Prostate gland (tissue), 2 donors: ENCODE measurements at regions not wholly inside any gene's neighbourhood (a gene's known extent, or its start where the extent isn't known, plus 50 kb on each side); places are given as distances from the start of the nearest gene placed in this dataset.

Experiments used
- POLR2A ChIP-seq: fragments of 450-650 bp; IDR thresholded peaks from one replicate; pipeline ENCODE4 v1.6.1; 2016; ENCODE audit warnings: antibody characterized with exemption, mild to moderate bottlenecking
- POLR2AphosphoS5 ChIP-seq: sonication (generic); formaldehyde crosslinking; IDR thresholded peaks from one replicate; pipeline ENCODE4 v1.6.1; 2017; ENCODE audit warnings: antibody characterized with exemption
- TF ChIP-seq, protein P1 (sequence below), 4 experiments: fragments of 200-600 bp in 2 of 4; fragments of 450-650 bp in 2 of 4; sonication (generic) in 2 of 4; IDR thresholded peaks; 1 replicate in 3 of 4; 2 replicates in 1 of 4; pipeline ENCODE4 v1.5.1; 2016 to 2019; ENCODE audit warnings: antibody characterized with exemption in 4 of 4, mild to moderate bottlenecking in 2 of 4, moderate library complexity in 2 of 4

DNA sequence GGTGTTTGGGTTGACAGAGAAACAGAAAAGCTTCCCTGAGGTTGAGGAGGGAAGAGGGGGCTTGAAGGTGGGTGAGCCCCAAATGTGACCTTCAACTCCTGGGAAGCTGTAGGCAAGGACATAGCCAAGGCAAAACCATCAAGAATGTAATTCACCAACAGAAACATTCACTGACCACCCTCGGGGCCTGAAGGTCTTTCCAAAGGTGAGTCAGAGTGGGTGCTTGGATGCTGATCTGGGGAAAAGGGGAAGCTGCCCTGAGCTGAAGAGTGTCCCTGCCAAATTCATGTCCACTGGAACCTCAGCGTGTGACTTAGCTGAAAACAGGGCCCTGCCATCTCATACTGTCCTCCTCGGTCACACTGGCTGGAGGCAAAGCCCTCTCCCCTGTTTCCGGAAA is 234.2 kb upstream of the SULF2 start:
- TF ChIP-seq, protein P1, sequence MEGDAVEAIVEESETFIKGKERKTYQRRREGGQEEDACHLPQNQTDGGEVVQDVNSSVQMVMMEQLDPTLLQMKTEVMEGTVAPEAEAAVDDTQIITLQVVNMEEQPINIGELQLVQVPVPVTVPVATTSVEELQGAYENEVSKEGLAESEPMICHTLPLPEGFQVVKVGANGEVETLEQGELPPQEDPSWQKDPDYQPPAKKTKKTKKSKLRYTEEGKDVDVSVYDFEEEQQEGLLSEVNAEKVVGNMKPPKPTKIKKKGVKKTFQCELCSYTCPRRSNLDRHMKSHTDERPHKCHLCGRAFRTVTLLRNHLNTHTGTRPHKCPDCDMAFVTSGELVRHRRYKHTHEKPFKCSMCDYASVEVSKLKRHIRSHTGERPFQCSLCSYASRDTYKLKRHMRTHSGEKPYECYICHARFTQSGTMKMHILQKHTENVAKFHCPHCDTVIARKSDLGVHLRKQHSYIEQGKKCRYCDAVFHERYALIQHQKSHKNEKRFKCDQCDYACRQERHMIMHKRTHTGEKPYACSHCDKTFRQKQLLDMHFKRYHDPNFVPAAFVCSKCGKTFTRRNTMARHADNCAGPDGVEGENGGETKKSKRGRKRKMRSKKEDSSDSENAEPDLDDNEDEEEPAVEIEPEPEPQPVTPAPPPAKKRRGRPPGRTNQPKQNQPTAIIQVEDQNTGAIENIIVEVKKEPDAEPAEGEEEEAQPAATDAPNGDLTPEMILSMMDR (IDR thresholded peaks at IDR 0.05) = no peak
- TF ChIP-seq POLR2A (no peak), POLR2AphosphoS5 (no peak)
